CD4-positive, CD25-positive, alpha-beta regulatory T cell (primary cell): ENCODE measurements at regions not wholly inside any gene's neighbourhood (a gene's known extent, or its start where the extent isn't known, plus 50 kb on each side); places are given as distances from the start of the nearest gene placed in this dataset.
"Not testable (repeated sequence)": the region's sequence is repeated elsewhere in the genome, so short reads cannot be mapped to it uniquely, and the experiment has no call there.

ENCODE experiments used
- ATAC-seq, 2 donors: fragments of 150-1000 bp; cut with Tn5 transposase; one replicate each; pipeline ENCODE4 v1.10.0; 2021; ENCODE audit warnings: low read depth in 2 of 2, moderate number of reproducible peaks in 2 of 2, moderate library complexity in 1 of 2
- DNase-seq, 3 donors: peaks; one replicate each; pipeline versions ENCODE4 v3.0.0 to v3.0.0-alpha.2; 2012 to 2022; ENCODE audit warnings: mixed read lengths in 1 of 3
- H3K27ac ChIP-seq: one replicate; pipeline ENCODE4 v1.7.0; 2013; ENCODE audit warnings: mild to moderate bottlenecking, low read length; ENCODE audit not compliant: insufficient read depth, poor library complexity, severe bottlenecking
- H3K27me3 ChIP-seq: one replicate; pipeline ENCODE4 v1.7.0; 2013; ENCODE audit warnings: low read length; ENCODE audit not compliant: control insufficient read depth, insufficient read depth
- H3K36me3 ChIP-seq: one replicate; pipeline ENCODE4 v1.7.0; 2013; ENCODE audit warnings: mild to moderate bottlenecking, low read length, moderate library complexity; ENCODE audit not compliant: control insufficient read depth, insufficient read depth
- H3K4me1 ChIP-seq: 2 replicates; pipeline ENCODE4 v1.7.0; 2013; ENCODE audit warnings: mild to moderate bottlenecking, low read length; ENCODE audit not compliant: insufficient read depth, control insufficient read depth, poor library complexity, severe bottlenecking
- H3K4me3 ChIP-seq: one replicate; pipeline ENCODE4 v1.7.0; 2013; ENCODE audit warnings: low read depth, mild to moderate bottlenecking, low read length, moderate library complexity
- H3K9me3 ChIP-seq, 2 experiments: 1 replicate in 1 of 2; 2 replicates in 1 of 2; pipeline ENCODE4 v1.7.0; 2013; ENCODE audit warnings: low read length in 2 of 2, mild to moderate bottlenecking in 1 of 2, moderate library complexity in 1 of 2; ENCODE audit not compliant: control insufficient read depth in 2 of 2
- H3K27ac Mint-ChIP-seq, 3 donors: one replicate each; pipeline ENCODE4 v1.8.0; 2020 to 2022; ENCODE audit warnings: mild to moderate bottlenecking in 3 of 3, mixed read lengths in 3 of 3, moderate library complexity in 2 of 3
- H3K27me3 Mint-ChIP-seq: one replicate; pipeline ENCODE4 v1.8.0; 2022; ENCODE audit warnings: mild to moderate bottlenecking, mixed read lengths
- H3K36me3 Mint-ChIP-seq: one replicate; pipeline ENCODE4 v1.8.0; 2020; ENCODE audit warnings: mixed read lengths
- H3K4me1 Mint-ChIP-seq, 4 donors: one replicate each; pipeline ENCODE4 v1.8.0; 2020 to 2022; ENCODE audit warnings: mixed read lengths in 4 of 4, mild to moderate bottlenecking in 1 of 4
- H3K4me3 Mint-ChIP-seq, 4 donors: one replicate each; pipeline ENCODE4 v1.8.0; 2020 to 2022; ENCODE audit warnings: mild to moderate bottlenecking in 4 of 4, mixed read lengths in 4 of 4, moderate library complexity in 3 of 4
- H3K9me3 Mint-ChIP-seq, 7 donors: one replicate each; pipeline ENCODE4 v1.8.0; 2020 to 2022; ENCODE audit warnings: mixed read lengths in 7 of 7, mild to moderate bottlenecking in 3 of 7, moderate library complexity in 2 of 7

DNA sequence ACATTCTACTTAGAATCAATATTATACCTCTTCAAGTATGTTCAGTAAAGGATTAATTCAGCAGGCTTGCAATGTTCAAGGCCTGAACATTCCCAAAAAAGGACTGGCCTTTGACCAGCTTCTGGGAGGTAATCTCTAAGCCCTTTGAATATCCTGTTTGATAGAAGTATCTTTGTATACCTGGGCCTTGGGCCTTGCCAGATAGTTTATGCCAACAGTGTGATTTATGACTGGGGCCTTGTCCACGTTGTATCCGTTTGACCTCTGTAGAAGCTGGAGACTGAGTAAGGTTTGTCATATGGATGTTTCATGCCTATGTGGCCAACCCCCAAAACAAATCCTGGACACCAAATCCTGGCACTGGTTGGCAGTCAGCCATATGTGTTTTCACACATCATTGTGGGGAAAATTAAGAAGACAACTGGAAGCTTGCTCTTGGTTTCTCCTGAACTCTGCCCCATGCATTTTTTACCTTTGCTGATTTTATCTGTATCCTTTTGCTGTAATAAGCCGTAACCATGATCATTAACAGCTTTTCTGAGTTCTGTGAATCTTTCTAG is 92.1 kb downstream of the RMI1 start:
- H3K4me1 Mint-ChIP-seq: no peaks in the 10 kb centered on the region
- peaks cover 0 to 5% (median 0%) of the 10 kb centered on the region in 7 donors for H3K9me3 Mint-ChIP-seq
- no peak overlapping the region for H3K4me3 Mint-ChIP-seq
- H3K4me1 ChIP-seq: no peaks in the 10 kb centered on the region
- peaks cover 14% of the 10 kb centered on the region for H3K27me3 Mint-ChIP-seq
- no peaks in the 10 kb centered on the region for H3K36me3 Mint-ChIP-seq
- no peaks in the 10 kb centered on the region for H3K36me3 ChIP-seq
- no peak for DNase-seq
- H3K27me3 ChIP-seq: no peaks in the 10 kb centered on the region
- no peak for ATAC-seq
- no peak overlapping the region for H3K27ac ChIP-seq
- no peak overlapping the region for H3K4me3 ChIP-seq
- no peaks in the 10 kb centered on the region for H3K9me3 ChIP-seq
- no peak overlapping the region for H3K27ac Mint-ChIP-seq

DNA sequence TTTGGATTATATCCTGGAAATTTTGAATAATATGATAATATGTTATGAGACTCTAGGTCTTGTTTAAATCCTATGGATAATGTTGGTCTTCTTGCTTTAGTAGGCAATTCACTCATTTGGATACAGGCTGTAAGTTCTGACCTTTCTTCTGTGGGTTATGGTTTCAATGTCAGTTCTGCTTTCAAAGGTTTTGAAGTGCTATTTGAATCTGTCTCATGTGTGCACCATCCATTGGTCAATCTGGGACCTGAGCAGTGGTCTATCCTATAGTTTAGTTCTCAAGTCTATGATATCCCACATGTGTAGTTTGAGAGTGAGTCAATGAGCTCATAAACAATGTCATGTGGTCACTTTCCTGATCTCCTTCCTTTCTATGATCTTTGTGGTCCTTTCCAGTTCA is 94.4 kb downstream of the RMI1 start:
- Mint-ChIP-seq H3K36me3 (no peaks in the 10 kb centered on the region), H3K4me1 (no peaks in the 10 kb centered on the region), H3K27ac (no peak overlapping the region), H3K27me3 (peaks cover 5% of the 10 kb centered on the region), H3K4me3 (no peak overlapping the region), H3K9me3 (peaks cover 0 to 5% (median 1%) of the 10 kb centered on the region in 7 donors)
- H3K27me3 ChIP-seq: no peaks in the 10 kb centered on the region
- no peaks in the 10 kb centered on the region for H3K9me3 ChIP-seq
- no peak overlapping the region for H3K4me3 ChIP-seq
- ATAC-seq (no peak), DNase-seq (no peak)
- H3K4me1 ChIP-seq: no peaks in the 10 kb centered on the region
- H3K36me3 ChIP-seq: no peaks in the 10 kb centered on the region
- no peak overlapping the region for H3K27ac ChIP-seq

DNA sequence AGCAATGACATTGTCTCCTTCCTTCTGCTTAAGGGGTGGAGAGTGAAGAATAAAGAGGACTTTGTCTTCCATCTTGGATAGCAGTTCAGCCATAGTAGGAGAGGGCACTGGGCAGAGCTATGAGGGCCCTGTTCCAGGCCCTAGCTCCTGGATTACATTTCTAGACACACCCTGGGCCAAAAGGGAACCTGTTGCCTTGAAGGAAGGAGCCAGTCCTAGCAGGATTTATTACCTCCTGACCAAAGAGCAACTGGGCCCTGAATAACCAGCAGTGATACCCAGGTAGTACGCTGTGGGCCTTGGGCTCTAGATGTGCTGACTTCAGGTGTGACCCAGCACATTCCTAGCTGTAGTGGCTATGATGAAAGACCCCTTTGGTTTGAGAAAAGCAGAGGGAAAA is 95.8 kb downstream of the RMI1 start:
- no peak overlapping the region for H3K27ac Mint-ChIP-seq

DNA sequence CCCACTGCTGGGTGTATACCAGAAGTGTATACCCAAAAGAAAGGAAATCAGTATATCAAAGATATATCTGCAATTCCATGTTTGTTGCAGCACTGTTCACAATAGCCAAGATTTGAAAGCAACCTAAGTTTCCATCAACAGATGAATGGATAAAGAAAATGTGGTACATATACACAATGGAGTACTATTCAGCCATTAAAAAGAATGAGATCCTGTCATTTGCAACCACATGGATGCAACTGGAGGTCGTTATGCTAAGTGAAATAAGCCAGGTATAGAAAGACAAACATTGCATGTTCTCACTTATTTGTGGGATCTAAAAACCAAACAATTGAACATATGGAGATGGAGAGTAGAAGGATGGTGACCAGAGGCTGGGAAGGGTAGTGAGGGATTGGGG is 97.2 kb downstream of the RMI1 start:
- H3K4me1 ChIP-seq, H3K4me3 ChIP-seq, H3K9me3 Mint-ChIP-seq, H3K36me3 Mint-ChIP-seq, DNase-seq, H3K27ac ChIP-seq, H3K4me3 Mint-ChIP-seq, H3K27me3 ChIP-seq, ATAC-seq, H3K36me3 ChIP-seq, H3K27ac Mint-ChIP-seq, H3K9me3 ChIP-seq, H3K4me1 Mint-ChIP-seq: not testable (repeated sequence)
- peaks cover 11% of the 10 kb centered on the region for H3K27me3 Mint-ChIP-seq

More for the DNA sequence above, 95.8 kb downstream of the RMI1 start:
- Histone ChIP-seq H3K27me3 (no peaks in the 10 kb centered on the region), H3K4me1 (no peaks in the 10 kb centered on the region), H3K36me3 (no peaks in the 10 kb centered on the region), H3K27ac (no peak overlapping the region), H3K4me3 (no peak overlapping the region), H3K9me3 (no peaks in the 10 kb centered on the region)
- DNase-seq (no peak), ATAC-seq (no peak)
- Mint-ChIP-seq H3K27me3 (peaks cover 7% of the 10 kb centered on the region), H3K4me1 (no peaks in the 10 kb centered on the region), H3K9me3 (peaks cover 0 to 5% (median 0%) of the 10 kb centered on the region in 7 donors), H3K4me3 (no peak overlapping the region), H3K36me3 (no peaks in the 10 kb centered on the region)

DNA sequence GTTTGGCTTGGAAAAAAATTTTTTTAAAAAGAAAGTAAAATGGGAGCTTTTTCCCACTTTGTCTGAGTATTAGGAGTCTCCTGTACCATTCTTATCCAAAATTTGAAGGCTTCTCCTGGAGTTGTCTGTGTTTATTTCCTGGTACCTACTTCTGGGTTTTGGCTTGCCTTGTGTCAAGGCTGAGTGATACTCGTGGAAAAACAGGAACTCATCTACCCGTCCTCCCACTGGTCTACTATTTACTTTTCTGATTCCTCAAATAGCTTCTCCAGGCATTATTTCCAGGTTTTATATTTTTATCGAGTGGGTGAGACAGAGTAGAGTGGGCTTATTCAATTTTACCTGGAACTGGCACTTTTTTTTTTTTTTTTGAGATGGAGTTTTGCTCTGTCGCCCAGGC is 99.4 kb downstream of the RMI1 start:
- Histone ChIP-seq H3K9me3 (no peaks in the 10 kb centered on the region), H3K4me3 (no peak overlapping the region), H3K27ac (no peak overlapping the region), H3K27me3 (no peaks in the 10 kb centered on the region), H3K4me1 (no peaks in the 10 kb centered on the region), H3K36me3 (no peaks in the 10 kb centered on the region)
- peaks cover 0 to 4% (median 0%) of the 10 kb centered on the region in 7 donors for H3K9me3 Mint-ChIP-seq
- no peak overlapping the region for H3K27ac Mint-ChIP-seq
- no peak overlapping the region for H3K4me3 Mint-ChIP-seq
- DNase-seq: no peak
- peaks cover 12% of the 10 kb centered on the region for H3K27me3 Mint-ChIP-seq
- H3K4me1 Mint-ChIP-seq: no peaks in the 10 kb centered on the region
- no peaks in the 10 kb centered on the region for H3K36me3 Mint-ChIP-seq
- ATAC-seq: no peak

DNA sequence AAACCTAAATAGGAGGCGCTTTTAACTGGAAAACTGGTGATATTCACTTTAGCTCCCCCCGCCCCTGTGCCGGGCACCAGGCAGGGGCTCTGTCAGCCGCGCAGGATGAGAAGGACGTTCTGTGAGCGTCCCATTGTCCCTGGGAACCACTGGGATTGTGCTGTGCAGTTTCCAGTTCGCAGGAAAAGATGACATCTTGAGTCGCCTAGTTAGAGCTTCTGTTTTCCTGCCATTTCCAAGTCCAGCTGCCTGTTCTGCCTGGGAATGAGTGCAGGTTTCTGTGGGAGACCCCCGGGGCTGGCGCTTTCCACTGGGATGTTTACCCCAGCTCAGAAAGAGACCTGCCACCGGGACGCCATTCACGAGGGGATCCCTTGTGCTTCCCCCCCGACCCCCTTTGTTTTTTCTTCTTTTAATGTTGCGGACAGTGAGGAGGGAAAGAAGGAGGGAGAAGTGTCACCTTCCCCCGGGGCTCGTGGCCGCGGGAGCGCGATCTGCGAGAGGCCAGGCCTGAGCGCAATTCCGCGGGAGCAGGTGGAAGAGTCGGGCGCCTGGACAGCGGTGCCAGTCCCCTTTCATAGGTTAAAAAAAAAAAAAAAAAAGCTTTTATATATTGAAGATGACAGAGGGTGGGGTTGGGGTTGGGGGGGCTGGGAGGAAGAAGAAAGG is 121.5 kb downstream of the RMI1 start:
- ATAC-seq (no peak), DNase-seq (no peak)
- Histone ChIP-seq H3K4me1 (no peaks in the 10 kb centered on the region), H3K9me3 (peaks cover 0 to 2% of the 10 kb centered on the region in 2 experiments), H3K4me3 (no peak overlapping the region), H3K27ac (no peak overlapping the region), H3K27me3 (peaks cover 19% of the 10 kb centered on the region), H3K36me3 (no peaks in the 10 kb centered on the region)
- Mint-ChIP-seq H3K36me3 (no peaks in the 10 kb centered on the region), H3K27ac (no peak overlapping the region), H3K9me3 (peaks cover 0 to 4% (median 0%) of the 10 kb centered on the region in 7 donors), H3K4me3 (no peak overlapping the region), H3K4me1 (peaks cover 0 to 3% (median 0%) of the 10 kb centered on the region in 4 donors), H3K27me3 (peaks cover 45% of the 10 kb centered on the region)

DNA sequence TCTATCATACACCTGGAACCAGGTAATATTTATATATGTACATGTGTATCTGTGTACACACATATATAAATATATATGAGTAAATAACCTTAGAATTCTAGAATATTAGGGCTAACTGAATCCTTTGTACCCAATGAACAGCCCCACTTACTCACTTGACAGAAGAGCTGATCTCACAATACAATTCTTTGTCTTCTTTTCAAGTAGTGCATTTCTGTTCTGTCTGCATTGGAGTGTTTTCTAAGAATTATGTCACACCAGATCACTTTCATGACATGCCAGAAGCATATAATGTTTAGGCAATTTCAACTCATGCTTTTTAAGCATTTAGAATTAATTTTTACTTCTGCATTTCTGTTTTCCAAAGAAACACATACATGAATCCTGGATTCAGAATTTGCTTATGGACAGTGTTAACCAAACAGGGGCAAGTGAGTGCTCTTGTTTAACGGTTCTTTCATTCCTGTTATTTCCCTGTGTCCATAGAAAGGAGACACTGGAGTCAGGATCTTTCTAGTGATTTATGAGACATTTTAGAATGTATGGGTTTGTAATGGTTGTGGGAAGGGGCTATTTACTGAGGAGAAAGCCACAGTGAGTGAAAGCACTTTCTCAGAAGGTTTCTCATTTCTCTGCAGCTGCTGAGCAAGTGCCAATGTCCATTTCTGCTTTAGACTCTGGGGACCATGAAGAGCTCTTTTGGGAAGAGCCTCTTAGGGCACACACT is 123.2 kb downstream of the RMI1 start:
- peaks cover 0 to 2% of the 10 kb centered on the region in 2 experiments for H3K9me3 ChIP-seq
- no peak overlapping the region for H3K27ac ChIP-seq
- Mint-ChIP-seq H3K4me3 (no peak overlapping the region), H3K9me3 (peaks cover 0 to 4% (median 0%) of the 10 kb centered on the region in 7 donors), H3K36me3 (no peaks in the 10 kb centered on the region), H3K27me3 (peaks cover 44% of the 10 kb centered on the region), H3K4me1 (peaks cover 0 to 14% (median 8%) of the 10 kb centered on the region in 4 donors), H3K27ac (no peak overlapping the region)
- ATAC-seq (no peak), DNase-seq (no peak)
- no peak overlapping the region for H3K4me3 ChIP-seq
- peaks cover 17% of the 10 kb centered on the region for H3K27me3 ChIP-seq
- no peaks in the 10 kb centered on the region for H3K4me1 ChIP-seq
- H3K36me3 ChIP-seq: no peaks in the 10 kb centered on the region
